ENCODE measurements at regions not wholly inside any gene's neighbourhood (a gene's known extent, or its start where the extent isn't known, plus 50 kb on each side); places are given as distances from the start of the nearest gene placed in this dataset.
"Not testable (repeated sequence)": the region's sequence is repeated elsewhere in the genome, so short reads cannot be mapped to it uniquely, and the experiment has no call there.

- no peaks in the 10 kb centered on the region for H3K9me3 Mint-ChIP-seq (ENCODE audit: unreplicated experiment)
- no peaks in the 10 kb centered on the region for H3K4me1 ChIP-seq (ENCODE audit: insufficient read depth, low read length)
- no peak overlapping the region for H2AFZ ChIP-seq (ENCODE audit: low read depth, low read length)
- H3K4me1 Mint-ChIP-seq (ENCODE audit: low read depth, unreplicated experiment) = no peaks in the 10 kb centered on the region
- H3K4me3 ChIP-seq (ENCODE audit: insufficient read depth, low read depth, low read length) = no peak overlapping the region
- H3K27ac Mint-ChIP-seq (ENCODE audit: unreplicated experiment) = no peak overlapping the region
- no peaks in the 10 kb centered on the region for H4K20me1 ChIP-seq (ENCODE audit: insufficient read depth, low read length)
- DNase-seq (ENCODE audit: low read depth) = no peak
- no peak overlapping the region for H3K4me3 Mint-ChIP-seq (ENCODE audit: unreplicated experiment)
- no peak overlapping the region for H3K4me2 ChIP-seq (ENCODE audit: low read length)
- H3K27ac ChIP-seq (ENCODE audit: low read depth, low read length) = no peak overlapping the region
- no peak for TF ChIP-seq EZH2 (IDR thresholded peaks at IDR 0.05; ENCODE audit: insufficient read depth, low read length)
- no peak for TF ChIP-seq CTCF (IDR thresholded peaks at IDR 0.05; ENCODE audit: insufficient read depth, low read depth, low read length)
- H3K36me3 ChIP-seq (ENCODE audit: insufficient read depth, low read length) = no peaks in the 10 kb centered on the region
- no peaks in the 10 kb centered on the region for H3K9me3 ChIP-seq (ENCODE audit: insufficient read depth, low read depth, low read length)
- no peaks in the 10 kb centered on the region for H3K27me3 Mint-ChIP-seq (ENCODE audit: low read depth, unreplicated experiment)
- FAIRE-seq = no peak
- H3K9ac ChIP-seq (ENCODE audit: low read length) = no peak overlapping the region
- no peaks in the 10 kb centered on the region for H3K36me3 Mint-ChIP-seq (ENCODE audit: low read depth, unreplicated experiment)
- no peaks in the 10 kb centered on the region for H3K27me3 ChIP-seq (ENCODE audit: insufficient read depth, low read length)
- no peaks in the 10 kb centered on the region for H3K79me2 ChIP-seq (ENCODE audit: insufficient read depth, low read length)
These were observed 683.5 kb downstream of the ANKRD7 start for GRCh38 chr7:118907911-118908527.

- not testable (repeated sequence) for FAIRE-seq; H3K4me2 ChIP-seq (ENCODE audit: low read length)
These were observed 691.6 kb downstream of the ANKRD7 start for GRCh38 chr7:118916120-118916519.

GRCh38 chr7:118918556-118918955 lies 694.1 kb downstream of the ANKRD7 start:
- Histone ChIP-seq H3K4me1 (ENCODE audit: insufficient read depth, low read length) (no peaks in the 10 kb centered on the region), H3K9ac (ENCODE audit: low read length) (no peak overlapping the region), H2AFZ (ENCODE audit: low read depth, low read length) (no peak overlapping the region), H3K4me3 (ENCODE audit: insufficient read depth, low read depth, low read length) (no peak overlapping the region), H4K20me1 (ENCODE audit: insufficient read depth, low read length) (no peaks in the 10 kb centered on the region), H3K27me3 (ENCODE audit: insufficient read depth, low read length) (no peaks in the 10 kb centered on the region), H3K4me2 (ENCODE audit: low read length) (no peak overlapping the region), H3K79me2 (ENCODE audit: insufficient read depth, low read length) (no peaks in the 10 kb centered on the region), H3K27ac (ENCODE audit: low read depth, low read length) (no peak overlapping the region), H3K9me3 (ENCODE audit: insufficient read depth, low read depth, low read length) (no peaks in the 10 kb centered on the region), H3K36me3 (ENCODE audit: insufficient read depth, low read length) (no peaks in the 10 kb centered on the region)
- FAIRE-seq (no peak), DNase-seq (ENCODE audit: low read depth) (peak; percentile 1)
- H3K36me3 Mint-ChIP-seq (ENCODE audit: low read depth, unreplicated experiment) = no peaks in the 10 kb centered on the region
- no peak overlapping the region for H3K27ac Mint-ChIP-seq (ENCODE audit: unreplicated experiment)
- H3K4me3 Mint-ChIP-seq (ENCODE audit: unreplicated experiment) = no peak overlapping the region
- no peaks in the 10 kb centered on the region for H3K27me3 Mint-ChIP-seq (ENCODE audit: low read depth, unreplicated experiment)
- H3K9me3 Mint-ChIP-seq (ENCODE audit: unreplicated experiment) = peaks cover 2% of the 10 kb centered on the region
- TF ChIP-seq CTCF (IDR thresholded peaks at IDR 0.05; ENCODE audit: insufficient read depth, low read depth, low read length) = peak; percentile 11
- TF ChIP-seq EZH2 (IDR thresholded peaks at IDR 0.05; ENCODE audit: insufficient read depth, low read length) = no peak
- H3K4me1 Mint-ChIP-seq (ENCODE audit: low read depth, unreplicated experiment) = no peaks in the 10 kb centered on the region

More at GRCh38 chr7:118916120-118916519, 691.6 kb downstream of the ANKRD7 start:
- H3K4me1 Mint-ChIP-seq (ENCODE audit: low read depth, unreplicated experiment); H3K36me3 ChIP-seq (ENCODE audit: insufficient read depth, low read length); H3K27me3 Mint-ChIP-seq (ENCODE audit: low read depth, unreplicated experiment); DNase-seq (ENCODE audit: low read depth); H3K4me3 ChIP-seq (ENCODE audit: insufficient read depth, low read depth, low read length); H3K27ac ChIP-seq (ENCODE audit: low read depth, low read length); H3K36me3 Mint-ChIP-seq (ENCODE audit: low read depth, unreplicated experiment); H3K79me2 ChIP-seq (ENCODE audit: insufficient read depth, low read length); H3K27ac Mint-ChIP-seq (ENCODE audit: unreplicated experiment); H4K20me1 ChIP-seq (ENCODE audit: insufficient read depth, low read length); H3K9me3 ChIP-seq (ENCODE audit: insufficient read depth, low read depth, low read length); H3K9me3 Mint-ChIP-seq (ENCODE audit: unreplicated experiment); H3K9ac ChIP-seq (ENCODE audit: low read length); H2AFZ ChIP-seq (ENCODE audit: low read depth, low read length); H3K4me1 ChIP-seq (ENCODE audit: insufficient read depth, low read length); H3K4me3 Mint-ChIP-seq (ENCODE audit: unreplicated experiment); H3K27me3 ChIP-seq (ENCODE audit: insufficient read depth, low read length): not testable (repeated sequence)

Measured in astrocyte (in vitro differentiated cells and primary cell).